Mesenteric fat pad (tissue), 1 donor: ENCODE measurements at regions not wholly inside any gene's neighbourhood (a gene's known extent, or its start where the extent isn't known, plus 50 kb on each side); places are given as distances from the start of the nearest gene placed in this dataset.
"Not testable (repeated sequence)": the region's sequence is repeated elsewhere in the genome, so short reads cannot be mapped to it uniquely, and the experiment has no call there.

Source experiments
- DNase-seq: peaks from one replicate; pipeline ENCODE4 v3.0.0-alpha.2; 2020; ENCODE audit warnings: low spot score
- donor health status: DM: yes; HTN: yes; CAD: no.

- peak; percentile 97 for DNase-seq
Observed at GRCh38 chr15:20102862-20103261, 438.7 kb downstream of the GOLGA6L6 start.

DNA sequence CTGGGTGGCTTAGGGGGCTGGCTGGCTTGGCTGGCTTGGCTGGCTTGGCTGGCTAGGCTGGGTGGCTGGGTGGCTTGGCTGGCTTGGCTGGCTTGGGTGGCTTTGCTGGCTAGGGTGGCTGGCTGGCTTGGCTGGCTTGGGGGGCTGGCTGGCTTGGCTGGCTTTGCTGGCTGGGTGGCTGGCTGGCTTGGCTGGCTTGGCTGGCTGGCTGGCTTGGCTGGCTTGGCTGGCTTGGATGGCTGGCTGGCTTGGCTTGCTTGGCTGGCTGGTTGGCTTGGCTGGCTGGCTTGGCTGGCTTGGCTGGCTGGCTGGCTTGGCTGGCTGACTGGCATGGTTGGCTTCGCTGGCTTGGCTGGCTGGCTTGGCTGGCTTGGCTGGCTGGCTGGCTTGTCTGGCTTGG, 439.4 kb downstream of the GOLGA6L6 start:
- peak; percentile 94 for DNase-seq

DNA sequence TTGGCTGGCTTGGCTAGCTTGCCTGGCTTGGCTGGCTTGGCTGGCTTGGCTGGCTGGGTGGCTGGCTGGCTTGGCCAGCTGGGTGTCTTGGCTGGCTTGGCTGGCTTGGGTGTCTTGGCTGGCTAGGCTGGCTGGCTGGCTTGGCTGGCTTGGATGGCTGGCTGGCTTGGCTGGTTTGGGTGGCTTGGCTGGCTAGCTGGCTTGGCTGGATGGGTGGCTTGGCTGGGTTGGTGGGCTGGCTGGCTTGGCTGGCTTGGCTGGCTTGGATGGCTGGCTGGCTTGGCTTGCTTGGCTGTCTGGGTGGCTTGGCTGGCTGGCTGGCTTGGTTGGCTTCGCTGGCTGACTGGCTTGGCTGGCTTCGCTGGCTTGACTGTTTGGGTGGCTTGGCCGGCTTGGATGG, 440.3 kb downstream of the GOLGA6L6 start:
- DNase-seq = not testable (repeated sequence)

GRCh38 chr15:20100604-20101270, 440.9 kb downstream of the GOLGA6L6 start:
- DNase-seq = not testable (repeated sequence)

DNA sequence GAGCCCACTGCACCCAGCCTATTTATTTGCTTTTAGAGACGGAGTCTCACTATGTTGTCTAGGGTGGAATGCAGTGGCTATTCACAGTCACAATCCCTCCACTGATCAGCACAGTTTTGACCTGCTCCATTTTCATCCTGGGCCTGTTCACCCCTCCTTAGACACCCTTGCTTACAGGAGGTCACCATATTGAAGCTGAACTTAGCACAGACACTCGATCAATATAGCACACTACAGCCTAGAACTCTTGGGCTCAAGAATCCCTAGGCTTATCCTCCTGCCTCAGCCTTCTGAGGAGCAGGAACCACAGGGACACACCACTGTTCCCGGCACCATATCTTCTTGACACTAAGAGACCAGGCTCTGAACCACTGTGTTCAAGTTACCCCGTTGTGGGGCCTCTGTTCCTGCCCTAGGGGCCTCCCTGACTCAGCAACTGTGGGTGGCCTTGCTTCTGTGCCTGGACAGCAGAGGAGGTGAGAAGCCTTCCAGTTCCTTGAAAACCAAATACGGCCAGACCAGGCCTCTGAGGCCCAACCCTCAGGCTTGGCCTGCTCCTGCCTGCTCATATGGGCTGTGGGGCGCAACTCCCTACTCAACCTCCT, 445.8 kb downstream of the GOLGA6L6 start:
- not testable (repeated sequence) for DNase-seq

GRCh38 chr15:20089541-20089940, 452.1 kb downstream of the GOLGA6L6 start:
- DNase-seq = peak; percentile 45

DNA sequence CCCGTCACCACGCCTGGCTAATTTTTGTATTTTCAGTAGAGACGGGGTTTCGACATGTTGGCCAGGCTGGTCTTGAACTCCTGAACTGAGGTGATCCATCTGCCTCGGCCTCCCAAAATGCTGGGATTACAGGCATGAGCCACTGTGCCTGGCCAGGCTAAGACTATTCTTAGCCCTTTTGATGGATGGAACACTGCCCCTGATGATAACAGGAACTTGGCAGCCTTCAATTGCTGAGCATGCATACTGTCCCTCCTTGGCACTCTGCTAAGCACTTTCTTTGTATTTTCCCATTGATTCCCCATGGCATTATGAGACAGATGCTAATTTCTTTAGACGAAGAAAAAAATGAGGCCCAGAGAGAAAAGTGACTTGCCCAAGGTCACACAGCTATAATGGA, 457.6 kb downstream of the GOLGA6L6 start:
- not testable (repeated sequence) for DNase-seq

DNA sequence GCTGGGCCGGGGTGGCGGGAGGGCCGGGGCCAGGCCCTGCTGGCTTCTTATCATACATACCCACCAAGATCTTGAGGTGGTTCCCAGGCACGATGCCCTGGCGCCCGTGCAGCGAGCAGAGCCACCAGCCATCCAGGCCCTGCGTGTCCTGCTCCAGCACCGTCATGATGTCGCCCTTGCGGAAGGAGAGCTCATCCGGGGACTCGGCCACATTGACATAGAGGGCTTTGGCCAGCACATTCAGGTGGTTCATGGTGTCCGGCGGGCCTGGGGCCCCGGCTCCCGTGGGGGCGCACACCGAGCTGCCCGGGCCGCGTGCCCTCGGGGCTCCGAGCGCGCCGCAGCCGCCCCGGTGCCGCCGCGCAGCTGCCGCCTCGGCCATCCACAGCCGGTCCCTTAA, 467.5 kb downstream of the GOLGA6L6 start:
- not testable (repeated sequence) for DNase-seq

- not testable (repeated sequence) for DNase-seq
Observed at GRCh38 chr15:20069043-20069442, 472.6 kb downstream of the GOLGA6L6 start.

GRCh38 chr15:20066173-20066572, 475.4 kb downstream of the GOLGA6L6 start:
- DNase-seq = not testable (repeated sequence)

DNA sequence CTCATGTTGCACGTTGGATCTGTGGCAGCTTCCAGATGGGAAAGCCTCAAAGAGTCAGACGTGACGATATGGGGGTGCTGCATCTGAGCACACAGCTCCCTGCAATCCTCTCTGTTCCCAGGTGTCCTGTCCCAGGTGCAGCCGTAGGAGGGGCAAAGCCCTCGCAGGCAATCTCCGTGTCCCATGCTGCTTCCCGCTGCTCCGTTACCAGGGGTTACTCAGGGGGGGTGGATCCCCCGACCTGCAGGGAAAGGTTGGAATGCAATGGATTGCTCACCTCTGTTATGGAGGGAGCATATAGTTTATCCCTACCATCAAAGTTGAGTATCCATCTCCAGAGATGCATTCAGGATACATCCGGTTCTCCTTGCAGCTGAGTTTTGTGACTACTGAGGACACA, 476.1 kb downstream of the GOLGA6L6 start:
- DNase-seq = peak; percentile 86

GRCh38 chr15:20063167-20063566, 478.4 kb downstream of the GOLGA6L6 start:
- DNase-seq = not testable (repeated sequence)

DNA sequence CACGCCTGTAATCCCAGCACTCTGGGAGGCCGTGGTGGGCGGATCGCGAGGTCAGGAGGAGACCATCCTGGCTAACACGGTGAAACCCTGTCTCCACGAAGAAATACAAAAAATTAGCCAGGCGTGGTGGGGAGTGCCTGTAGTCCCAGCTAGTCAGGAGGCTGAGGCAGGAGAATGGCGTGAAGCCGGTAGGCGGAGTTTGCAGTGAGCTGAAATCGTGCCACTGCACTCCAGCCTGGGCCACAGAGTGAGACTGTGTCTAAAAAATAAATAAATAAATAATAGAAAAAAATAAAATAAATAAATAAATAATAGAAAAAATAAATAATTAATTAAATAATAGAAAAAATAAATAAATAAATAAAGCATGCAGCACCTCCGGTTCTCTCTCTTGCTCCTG, 480.8 kb downstream of the GOLGA6L6 start:
- DNase-seq = not testable (repeated sequence)

DNA sequence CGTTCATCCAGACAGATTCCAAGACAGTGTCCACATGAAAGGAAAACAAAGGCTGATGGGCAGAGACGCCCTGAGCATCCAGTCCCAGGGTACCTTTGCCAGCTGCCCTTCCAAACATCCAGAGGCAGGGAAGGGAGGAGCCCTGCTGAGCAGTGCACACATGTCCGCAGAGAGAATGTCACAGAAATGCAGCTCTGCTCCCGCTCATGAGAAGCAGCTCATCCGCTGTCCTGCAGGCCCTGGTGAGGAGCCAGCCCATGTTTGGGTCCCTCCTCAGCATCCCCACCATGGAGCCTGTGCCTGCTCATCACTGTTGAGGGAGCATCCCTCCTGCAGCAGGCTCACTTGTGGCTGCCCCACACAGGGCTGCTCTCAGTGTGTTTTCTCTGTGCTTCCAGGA, 484.7 kb downstream of the GOLGA6L6 start:
- not testable (repeated sequence) for DNase-seq

DNA sequence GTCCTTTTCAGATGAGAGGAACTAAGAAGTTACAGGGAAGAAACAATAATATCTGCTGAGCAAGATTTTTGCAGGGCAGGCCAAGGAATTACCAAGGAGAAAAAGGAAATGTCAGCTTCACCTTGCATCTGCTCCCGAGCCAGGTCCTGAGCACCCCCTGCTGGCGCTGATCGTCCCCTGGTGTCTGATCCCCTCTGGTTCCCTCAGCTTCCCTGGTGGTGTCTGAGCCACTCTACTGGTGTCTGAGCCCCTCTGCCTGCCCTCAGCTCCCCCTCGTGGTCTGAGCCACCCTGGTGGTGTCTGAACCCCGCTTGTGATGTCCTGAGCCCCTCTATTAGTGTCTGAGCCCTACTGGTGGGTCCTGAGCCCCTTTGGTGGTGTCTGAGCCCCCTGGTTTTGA, 485.7 kb downstream of the GOLGA6L6 start:
- not testable (repeated sequence) for DNase-seq

DNA sequence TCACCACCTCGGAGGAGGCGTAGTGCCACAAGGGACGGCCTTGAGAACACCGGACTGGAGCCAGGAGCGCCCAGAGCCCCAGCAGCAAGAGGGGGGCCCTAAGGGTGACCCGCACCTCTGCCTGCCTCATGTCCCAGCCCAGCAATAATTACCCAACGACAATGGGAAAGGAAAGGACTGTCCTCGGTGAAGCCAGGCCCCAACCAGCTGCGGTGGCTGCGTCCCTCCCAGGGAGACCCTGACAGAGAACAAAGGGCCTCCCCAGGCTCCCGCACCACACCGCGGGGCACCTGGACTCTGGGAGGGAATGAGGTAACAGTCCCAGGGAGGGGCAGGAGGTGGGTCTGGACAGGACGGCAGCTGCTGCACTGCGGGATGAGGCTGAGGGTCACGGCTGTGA, 493.4 kb downstream of the GOLGA6L6 start:
- not testable (repeated sequence) for DNase-seq

DNA sequence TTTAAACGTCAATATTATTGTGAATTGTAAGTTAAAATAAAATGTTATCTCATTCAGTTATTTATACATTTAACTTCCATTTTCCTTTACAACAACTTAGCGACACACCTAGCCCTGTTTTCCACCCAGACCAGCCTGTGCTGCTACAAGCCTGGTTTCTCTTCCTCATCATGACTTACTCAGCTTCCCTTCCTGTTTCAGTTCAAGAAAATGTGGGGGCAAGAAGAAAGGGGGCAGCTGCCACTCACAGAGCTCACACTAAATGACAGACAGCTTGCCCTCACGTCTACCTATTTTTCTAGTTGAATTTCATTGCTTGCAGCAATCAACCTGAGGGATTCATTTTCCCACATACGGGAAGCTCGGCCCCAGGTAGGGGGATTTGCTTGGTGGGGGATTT, 496.4 kb downstream of the GOLGA6L6 start:
- DNase-seq = not testable (repeated sequence)

GRCh38 chr15:20040691-20041090, 500.9 kb downstream of the GOLGA6L6 start:
- not testable (repeated sequence) for DNase-seq

GRCh38 chr15:20025040-20025439, 516.6 kb downstream of the GOLGA6L6 start:
- DNase-seq = not testable (repeated sequence)

- not testable (repeated sequence) for DNase-seq
Observed at GRCh38 chr15:20022349-20022748, 519.3 kb downstream of the GOLGA6L6 start.

DNA sequence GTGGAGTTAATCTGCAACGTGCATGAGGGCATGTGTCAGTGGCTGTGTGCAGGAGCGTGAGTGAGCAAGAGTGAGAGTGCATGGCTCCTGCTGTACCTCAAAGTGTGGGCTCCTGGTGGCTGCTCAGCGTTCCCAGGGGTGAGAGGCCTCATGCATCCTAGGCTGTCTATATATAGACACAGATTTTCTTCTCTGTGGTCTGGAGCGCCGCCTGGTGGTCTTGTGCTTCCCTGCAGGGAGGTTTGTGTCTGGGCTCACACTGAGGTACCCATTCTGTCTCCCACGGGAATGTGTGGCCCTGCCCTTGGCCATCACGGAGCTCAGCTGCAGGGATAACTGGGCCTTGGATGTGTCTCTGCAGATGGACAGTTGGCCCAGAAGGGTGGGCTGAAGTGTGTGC, 520.2 kb downstream of the GOLGA6L6 start:
- not testable (repeated sequence) for DNase-seq

GRCh38 chr15:20020588-20020987, 521.0 kb downstream of the GOLGA6L6 start:
- not testable (repeated sequence) for DNase-seq

- DNase-seq = peak; percentile 30
Observed at GRCh38 chr15:20019758-20020157, 521.8 kb downstream of the GOLGA6L6 start.
